Fibroblast of lung (primary cell): ENCODE measurements at regions not wholly inside any gene's neighbourhood (a gene's known extent, or its start where the extent isn't known, plus 50 kb on each side); places are given as distances from the start of the nearest gene placed in this dataset.

ENCODE experiments used
- DNase-seq, 2 donors: peaks; one replicate each; pipeline versions ENCODE4 v3.0.0 to v3.0.0-alpha.2; 2010; ENCODE audit warnings: low read depth in 2 of 2
- H2AFZ ChIP-seq: 2 replicates; pipeline ENCODE4 v1.5.1; 2012; ENCODE audit warnings: low read length, control low read depth, inconsistent platforms
- H3K27ac ChIP-seq: 2 replicates; pipeline ENCODE4 v1.5.1; 2011; ENCODE audit warnings: low read length, control low read depth; ENCODE audit not compliant: insufficient read depth
- H3K27me3 ChIP-seq: 2 replicates; pipeline ENCODE4 v1.5.1; 2011; ENCODE audit warnings: mild to moderate bottlenecking, low read length; ENCODE audit not compliant: control insufficient read depth, insufficient read depth
- H3K36me3 ChIP-seq: 2 replicates; pipeline ENCODE4 v1.5.1; 2011; ENCODE audit warnings: low read length; ENCODE audit not compliant: control insufficient read depth, insufficient read depth
- H3K4me1 ChIP-seq: 2 replicates; pipeline ENCODE4 v1.5.1; 2011; ENCODE audit warnings: low read length; ENCODE audit not compliant: control insufficient read depth, insufficient read depth; ENCODE audit errors: extremely low read depth
- H3K4me2 ChIP-seq: 2 replicates; pipeline ENCODE4 v1.5.1; 2011; ENCODE audit warnings: low read length, control low read depth; ENCODE audit not compliant: insufficient read depth; ENCODE audit errors: extremely low read depth
- H3K4me3 ChIP-seq, 4 experiments: fragments of 200-600 bp in 1 of 4; sonication (generic) in 1 of 4; replicated peaks in 1 of 4; 2 replicates each; pipeline ENCODE4 v1.5.1; 2011 to 2016; ENCODE audit warnings: low read length in 4 of 4, low read depth in 3 of 4, mild to moderate bottlenecking in 3 of 4, control low read depth in 2 of 4, inconsistent platforms in 1 of 4, mixed read lengths in 1 of 4; ENCODE audit not compliant: insufficient read depth in 1 of 4; ENCODE audit errors: control extremely low read depth in 1 of 4
- H3K79me2 ChIP-seq: 2 replicates; pipeline ENCODE4 v1.5.1; 2012; ENCODE audit warnings: mild to moderate bottlenecking, low read length, inconsistent platforms; ENCODE audit not compliant: control insufficient read depth, insufficient read depth
- H3K9ac ChIP-seq: 2 replicates; pipeline ENCODE4 v1.5.1; 2011; ENCODE audit warnings: mild to moderate bottlenecking, low read length, control low read depth; ENCODE audit not compliant: insufficient read depth
- H3K9me3 ChIP-seq: 2 replicates; pipeline ENCODE4 v1.5.1; 2012; ENCODE audit warnings: low read depth, low read length; ENCODE audit not compliant: control insufficient read depth, insufficient read depth
- H4K20me1 ChIP-seq: 2 replicates; pipeline ENCODE4 v1.5.1; 2011; ENCODE audit warnings: low read length; ENCODE audit not compliant: control insufficient read depth, insufficient read depth; ENCODE audit errors: extremely low read depth
- EZH2 ChIP-seq: IDR thresholded peaks from 2 replicates; pipeline ENCODE4 v1.5.1; 2012; ENCODE audit warnings: low read length, control low read depth, mild to moderate bottlenecking; ENCODE audit errors: missing control alignments
- TF ChIP-seq, protein P1 (sequence below), 2 donors: IDR thresholded peaks in 1 of 2; conservative IDR thresholded peaks in 1 of 2; 1 replicate in 1 of 2; 2 replicates in 1 of 2; pipeline ENCODE4 v1.5.1; 2011 to 2012; ENCODE audit warnings: low read length in 2 of 2, control low read depth in 1 of 2, inconsistent platforms in 1 of 2, low read depth in 1 of 2, mild to moderate bottlenecking in 1 of 2

DNA sequence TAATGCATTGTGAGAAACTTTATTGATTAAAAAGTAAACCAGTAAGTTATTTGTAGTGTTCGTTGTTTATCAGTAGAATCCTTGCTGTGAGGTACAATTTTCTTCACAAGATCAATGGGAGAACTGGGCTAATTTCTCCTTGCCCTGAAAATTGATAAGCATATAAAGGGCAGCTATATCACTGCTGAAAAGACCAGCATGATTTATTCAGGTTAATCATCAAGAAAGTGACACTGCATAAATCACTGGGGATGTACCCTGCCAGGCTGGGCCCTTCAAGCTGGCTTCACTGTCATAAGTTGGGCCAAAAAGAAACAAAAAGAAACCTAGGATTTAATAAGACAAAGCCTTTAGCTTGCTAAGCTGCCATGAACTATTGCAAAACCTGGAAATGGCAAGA lies 746.7 kb downstream of the STPG2 start:
- no peak overlapping the region for H3K9ac ChIP-seq
- no peaks in the 10 kb centered on the region for H3K9me3 ChIP-seq
- no peak overlapping the region for H2AFZ ChIP-seq
- H3K27me3 ChIP-seq: no peaks in the 10 kb centered on the region
- H3K79me2 ChIP-seq: no peaks in the 10 kb centered on the region
- no peak overlapping the region for H3K27ac ChIP-seq
- H4K20me1 ChIP-seq: no peaks in the 10 kb centered on the region
- no peak for DNase-seq
- no peak for TF ChIP-seq EZH2
- TF ChIP-seq, protein P1, sequence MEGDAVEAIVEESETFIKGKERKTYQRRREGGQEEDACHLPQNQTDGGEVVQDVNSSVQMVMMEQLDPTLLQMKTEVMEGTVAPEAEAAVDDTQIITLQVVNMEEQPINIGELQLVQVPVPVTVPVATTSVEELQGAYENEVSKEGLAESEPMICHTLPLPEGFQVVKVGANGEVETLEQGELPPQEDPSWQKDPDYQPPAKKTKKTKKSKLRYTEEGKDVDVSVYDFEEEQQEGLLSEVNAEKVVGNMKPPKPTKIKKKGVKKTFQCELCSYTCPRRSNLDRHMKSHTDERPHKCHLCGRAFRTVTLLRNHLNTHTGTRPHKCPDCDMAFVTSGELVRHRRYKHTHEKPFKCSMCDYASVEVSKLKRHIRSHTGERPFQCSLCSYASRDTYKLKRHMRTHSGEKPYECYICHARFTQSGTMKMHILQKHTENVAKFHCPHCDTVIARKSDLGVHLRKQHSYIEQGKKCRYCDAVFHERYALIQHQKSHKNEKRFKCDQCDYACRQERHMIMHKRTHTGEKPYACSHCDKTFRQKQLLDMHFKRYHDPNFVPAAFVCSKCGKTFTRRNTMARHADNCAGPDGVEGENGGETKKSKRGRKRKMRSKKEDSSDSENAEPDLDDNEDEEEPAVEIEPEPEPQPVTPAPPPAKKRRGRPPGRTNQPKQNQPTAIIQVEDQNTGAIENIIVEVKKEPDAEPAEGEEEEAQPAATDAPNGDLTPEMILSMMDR (conservative IDR thresholded peaks at IDR 0.05 in 1 of 2, IDR thresholded peaks at IDR 0.05 in 1 of 2; ENCODE audit: low read depth in 1 of 2, low read length in 2 of 2): no peak
- no peaks in the 10 kb centered on the region for H3K36me3 ChIP-seq
- H3K4me1 ChIP-seq: no peaks in the 10 kb centered on the region
- no peak overlapping the region for H3K4me2 ChIP-seq
- no peak overlapping the region for H3K4me3 ChIP-seq

DNA sequence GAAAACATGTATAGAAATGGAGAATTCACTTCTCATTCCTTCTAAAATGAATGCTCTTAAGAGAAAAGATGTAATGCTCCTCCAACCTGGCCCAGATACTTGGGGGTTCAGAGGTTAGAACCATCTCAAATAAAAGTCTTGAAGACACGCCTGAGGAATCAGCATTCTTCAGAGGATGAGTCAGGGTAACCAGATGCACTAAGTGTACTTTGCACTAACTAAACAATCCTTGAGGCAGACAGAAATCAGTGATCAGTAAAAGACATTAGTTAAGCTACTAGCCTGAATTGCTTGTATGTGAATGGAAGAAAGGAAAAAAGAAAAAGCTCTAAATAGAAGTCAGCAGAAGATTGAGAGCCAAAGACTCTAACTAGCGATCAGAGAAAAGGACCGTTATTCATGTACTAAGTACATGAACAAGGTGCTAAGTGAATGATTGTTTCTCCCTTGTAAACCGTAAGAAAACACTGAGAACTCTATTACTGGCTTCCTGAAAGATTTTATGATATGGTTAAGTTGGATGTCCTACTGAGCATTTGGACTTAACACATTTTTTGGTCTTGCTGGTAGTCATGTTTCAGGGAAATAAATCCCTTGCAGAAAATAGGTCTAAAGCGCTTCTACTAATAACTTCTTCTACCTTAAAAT lies 738.3 kb downstream of the STPG2 start:
- H3K4me1 ChIP-seq: no peaks in the 10 kb centered on the region
- H3K4me3 ChIP-seq: no peak overlapping the region
- no peak for TF ChIP-seq EZH2
- TF ChIP-seq, protein P1 (conservative IDR thresholded peaks at IDR 0.05 in 1 of 2, IDR thresholded peaks at IDR 0.05 in 1 of 2; ENCODE audit: low read depth in 1 of 2, low read length in 2 of 2): no peak
- H3K27ac ChIP-seq: no peak overlapping the region
- no peak for DNase-seq
- H3K79me2 ChIP-seq: no peaks in the 10 kb centered on the region
- H3K27me3 ChIP-seq: no peaks in the 10 kb centered on the region
- H3K4me2 ChIP-seq: no peak overlapping the region
- H4K20me1 ChIP-seq: no peaks in the 10 kb centered on the region
- no peak overlapping the region for H2AFZ ChIP-seq
- H3K36me3 ChIP-seq: no peaks in the 10 kb centered on the region
- no peaks in the 10 kb centered on the region for H3K9me3 ChIP-seq
- H3K9ac ChIP-seq: no peak overlapping the region

GRCh38 chr4:97411356-97411755 lies 731.9 kb downstream of the STPG2 start:
- no peaks in the 10 kb centered on the region for H3K4me1 ChIP-seq
- H4K20me1 ChIP-seq: no peaks in the 10 kb centered on the region
- no peak overlapping the region for H2AFZ ChIP-seq
- TF ChIP-seq EZH2: no peak
- TF ChIP-seq, protein P1 (conservative IDR thresholded peaks at IDR 0.05 in 1 of 2, IDR thresholded peaks at IDR 0.05 in 1 of 2; ENCODE audit: low read depth in 1 of 2, low read length in 2 of 2): no peak
- no peaks in the 10 kb centered on the region for H3K79me2 ChIP-seq
- H3K27ac ChIP-seq: no peak overlapping the region
- peak in 1 of 2 donors; percentile 54 for DNase-seq
- no peak overlapping the region for H3K9ac ChIP-seq
- H3K27me3 ChIP-seq: no peaks in the 10 kb centered on the region
- H3K4me3 ChIP-seq: no peak overlapping the region
- no peak overlapping the region for H3K4me2 ChIP-seq
- H3K9me3 ChIP-seq: no peaks in the 10 kb centered on the region
- no peaks in the 10 kb centered on the region for H3K36me3 ChIP-seq
